ENCODE measurements at regions not wholly inside any gene's neighbourhood (a gene's known extent, or its start where the extent isn't known, plus 50 kb on each side); places are given as distances from the start of the nearest gene placed in this dataset.

DNA sequence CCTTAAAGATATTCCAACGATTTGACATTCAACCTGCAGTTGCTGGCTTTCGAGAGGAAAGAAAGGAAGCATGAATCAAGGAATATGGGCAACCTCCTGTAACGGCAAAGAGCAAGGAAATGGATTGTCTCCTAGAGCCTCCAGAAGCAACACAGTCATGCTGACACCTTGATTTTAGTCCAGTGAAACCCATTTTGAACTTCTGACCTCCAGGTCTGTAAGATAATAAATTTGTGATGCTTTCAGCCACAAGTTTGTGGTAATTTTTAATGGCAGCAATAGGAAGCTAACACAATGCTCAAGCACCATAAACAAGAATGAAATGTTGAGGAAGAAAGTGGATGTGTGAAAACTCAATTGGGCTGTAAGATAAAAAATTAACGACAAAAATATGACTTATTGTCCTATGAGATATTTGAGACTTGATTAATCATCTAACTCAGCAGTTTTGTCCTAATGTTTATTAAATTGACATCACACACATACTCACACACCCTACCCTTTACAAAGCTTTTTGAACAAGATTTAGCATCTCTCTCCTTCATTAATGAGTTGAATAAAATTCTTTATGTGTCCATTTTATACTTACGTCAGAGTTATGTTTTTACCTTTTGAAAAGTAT lies 857.2 kb upstream of the INTU start:
- no peak for DNase-seq (ENCODE audit: low spot score)

DNA sequence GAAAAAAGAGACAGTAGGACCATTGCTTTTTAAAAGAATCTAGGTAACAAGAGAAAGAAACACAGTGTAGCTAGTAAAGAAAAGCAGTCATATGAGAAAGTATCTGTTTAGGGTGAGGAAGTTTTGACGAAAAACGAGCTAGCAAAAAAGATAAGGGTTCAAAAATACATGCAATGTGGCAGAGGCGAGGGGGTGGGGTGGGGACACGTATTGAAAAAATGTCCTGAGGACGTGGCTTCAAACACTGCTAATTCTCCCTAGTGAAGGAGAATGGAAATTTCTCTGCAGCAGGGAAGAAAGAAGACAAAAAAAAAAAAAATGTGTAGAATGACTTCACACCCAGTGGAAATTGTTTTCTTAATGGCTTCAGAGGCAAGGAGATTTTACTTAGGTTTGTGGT lies 856.4 kb upstream of the INTU start:
- no peak for DNase-seq (ENCODE audit: low spot score)

DNA sequence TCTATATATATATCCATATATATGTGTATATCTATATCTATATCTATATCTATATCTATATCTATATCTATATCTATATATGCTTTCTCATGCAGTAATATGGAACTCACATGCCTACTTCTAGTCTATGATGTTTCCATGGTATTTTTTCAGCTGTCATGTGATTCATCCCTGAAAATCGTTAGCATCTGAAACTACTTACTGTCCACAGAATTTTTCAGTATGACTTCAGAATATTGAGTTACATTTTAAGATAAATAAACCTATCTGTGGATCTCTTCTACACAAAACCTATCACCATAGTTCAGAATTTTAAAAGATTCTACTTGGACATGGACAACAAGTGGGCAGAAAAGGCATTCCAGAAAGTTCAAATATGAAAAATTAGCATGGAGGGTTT lies 855.1 kb upstream of the INTU start:
- no peak for DNase-seq (ENCODE audit: low spot score)

DNA sequence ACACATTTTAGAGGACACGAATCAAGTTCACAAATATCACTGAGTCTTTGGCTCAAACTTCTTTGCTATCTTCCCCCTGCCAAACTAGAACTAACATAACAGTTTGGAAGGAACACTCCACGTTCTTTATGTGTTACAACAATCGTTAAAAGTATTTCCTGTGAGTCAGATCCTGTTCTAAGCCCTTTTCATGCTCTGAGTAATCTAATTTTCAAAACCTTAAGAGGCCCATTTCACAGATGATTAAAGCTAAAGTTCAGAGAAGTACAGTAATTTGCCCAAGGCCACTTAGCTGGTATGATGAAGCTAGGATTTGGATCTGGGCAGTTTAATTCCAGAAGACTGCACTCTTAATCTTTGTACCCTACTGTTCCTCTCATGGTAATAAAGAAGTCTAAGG lies 854.4 kb upstream of the INTU start:
- no peak for DNase-seq (ENCODE audit: low spot score)

DNA sequence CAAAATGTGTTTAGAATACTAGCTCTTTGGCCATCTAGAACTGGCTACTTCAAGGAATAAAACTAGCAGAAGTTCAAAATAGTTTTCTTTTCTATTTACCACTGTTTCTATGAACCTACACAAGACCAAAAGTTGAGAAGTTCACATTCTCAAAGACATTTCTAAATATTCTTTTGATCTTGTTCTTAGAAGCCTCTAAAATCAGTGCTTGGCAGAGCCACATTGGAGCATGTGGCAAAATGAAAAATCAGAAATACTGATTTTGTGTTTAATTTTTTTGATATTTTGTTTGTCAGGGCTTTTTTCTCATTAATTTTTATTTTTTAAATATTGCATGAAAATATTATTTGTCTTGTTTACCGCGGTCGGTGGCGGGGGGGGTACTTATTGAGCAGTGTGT lies 853.8 kb upstream of the INTU start:
- no peak for DNase-seq (ENCODE audit: low spot score)

DNA sequence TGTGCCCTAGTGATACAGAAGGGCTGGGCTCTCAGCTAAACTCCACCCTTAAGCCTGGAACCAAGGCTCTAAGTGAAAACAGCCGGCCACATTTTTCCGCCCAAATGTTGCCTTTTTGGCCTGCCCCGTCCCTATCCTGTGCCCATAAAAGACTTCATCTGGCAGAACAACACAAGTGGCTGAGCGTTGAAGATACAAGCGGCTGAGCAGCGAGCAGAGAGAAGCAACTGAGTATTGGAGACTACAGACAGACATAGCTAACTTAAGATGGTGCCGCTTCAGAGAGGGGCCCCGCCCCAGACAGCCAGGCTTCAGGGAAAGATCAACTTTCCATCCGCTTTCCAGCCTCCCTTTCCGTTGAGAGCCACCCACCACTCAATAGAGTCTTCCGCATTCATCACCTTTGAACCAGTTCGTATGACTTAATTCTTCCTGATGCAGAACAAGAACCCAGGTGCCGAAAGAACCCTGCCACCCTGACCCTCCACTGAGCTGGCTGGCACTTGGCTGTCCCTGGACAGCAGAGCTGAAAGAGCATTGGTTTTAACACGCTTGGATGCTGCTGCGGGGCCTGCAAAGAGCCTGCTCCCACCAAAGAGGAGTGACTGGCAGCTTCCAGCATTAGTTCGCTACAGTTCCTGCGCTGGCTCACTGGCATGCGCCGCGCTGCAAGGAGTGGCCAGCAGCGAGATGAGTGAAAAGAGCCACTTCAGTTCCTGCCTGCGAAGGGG lies 853.2 kb upstream of the INTU start:
- DNase-seq (ENCODE audit: low spot score) = no peak

DNA sequence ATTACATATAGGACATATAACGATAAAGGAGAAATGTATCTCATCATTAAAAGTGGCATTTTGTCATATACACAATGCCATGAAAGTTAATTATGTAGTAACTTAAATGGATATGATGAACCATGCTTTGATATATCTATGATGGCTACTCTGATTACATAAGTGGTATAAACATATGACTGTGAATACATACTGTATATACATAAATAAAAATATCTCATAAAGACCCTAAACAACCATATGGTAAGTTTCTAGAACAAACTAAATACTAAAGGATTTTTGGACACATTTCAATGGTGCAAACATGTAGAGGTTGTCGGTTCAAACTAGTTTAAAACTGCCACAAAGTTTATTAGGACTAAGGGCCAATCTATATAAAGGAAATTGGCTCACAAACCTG lies 849.6 kb upstream of the INTU start:
- no peak for DNase-seq (ENCODE audit: low spot score)

DNA sequence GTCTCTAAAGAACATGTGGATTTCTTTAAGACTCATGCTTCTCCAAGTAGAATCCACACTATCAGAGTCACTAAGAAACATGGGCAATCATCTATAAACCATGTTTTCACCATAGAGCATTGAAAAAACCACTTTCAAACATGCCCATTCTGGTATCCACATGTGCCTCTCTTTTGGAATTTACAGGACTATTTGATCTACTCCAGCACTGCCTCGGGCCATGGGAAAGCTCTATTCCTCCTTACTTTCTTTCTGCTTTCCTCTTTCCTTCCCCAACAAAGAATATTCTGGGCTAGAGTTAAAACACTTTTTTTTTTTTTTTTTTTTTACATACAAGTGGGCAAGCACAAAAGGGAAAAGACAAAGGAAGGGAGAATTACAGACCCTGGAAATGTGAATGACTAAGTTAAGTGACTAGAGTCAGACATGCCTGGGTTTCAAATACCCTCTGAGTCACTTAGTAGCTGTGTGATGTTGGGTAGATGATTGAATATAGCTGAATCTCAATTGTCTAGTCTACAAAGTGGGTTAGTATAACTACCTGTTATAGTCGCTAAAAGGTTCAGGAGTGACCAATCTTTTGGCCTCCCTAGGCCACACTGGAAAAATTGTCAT lies 847.7 kb upstream of the INTU start:
- DNase-seq (ENCODE audit: low spot score) = no peak

DNA sequence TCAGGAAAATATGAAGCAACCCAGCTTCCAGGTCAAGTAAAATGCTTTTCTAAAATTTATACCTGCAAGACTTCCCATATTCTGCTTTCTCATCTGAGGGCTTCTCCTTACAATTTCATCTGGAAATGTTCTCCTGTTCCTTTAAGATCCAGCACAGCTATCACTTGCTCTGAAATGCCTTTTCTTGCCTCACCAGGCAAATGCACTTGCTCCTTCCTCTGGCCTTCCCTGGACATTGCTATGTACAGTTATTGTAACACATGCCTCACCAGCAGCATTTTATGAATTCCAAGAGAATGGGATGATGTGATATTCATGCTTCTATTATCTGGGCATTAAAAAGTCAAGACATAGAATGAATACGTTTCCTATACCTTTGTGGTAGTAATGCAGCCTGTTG lies 842.1 kb upstream of the INTU start:
- DNase-seq (ENCODE audit: low spot score) = no peak

DNA sequence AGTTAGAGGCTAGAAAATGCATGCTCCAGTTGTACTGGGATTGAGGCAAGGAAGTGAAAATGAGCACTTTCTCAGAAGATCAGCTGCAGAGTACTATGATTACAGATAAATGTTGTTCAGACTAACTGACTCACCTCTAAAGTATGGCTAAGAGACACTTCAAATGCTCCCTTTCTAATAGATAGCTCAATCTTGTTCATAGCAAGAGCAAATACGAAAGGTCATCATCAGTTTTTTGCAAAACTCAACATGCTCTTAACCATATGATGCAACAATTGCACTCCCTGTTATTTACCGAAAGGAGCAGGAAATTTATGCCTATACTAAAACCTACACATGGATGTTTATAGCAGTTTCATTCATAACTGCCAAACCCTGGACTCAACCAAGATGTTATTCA lies 838.4 kb upstream of the INTU start:
- DNase-seq (ENCODE audit: low spot score) = no peak

DNA sequence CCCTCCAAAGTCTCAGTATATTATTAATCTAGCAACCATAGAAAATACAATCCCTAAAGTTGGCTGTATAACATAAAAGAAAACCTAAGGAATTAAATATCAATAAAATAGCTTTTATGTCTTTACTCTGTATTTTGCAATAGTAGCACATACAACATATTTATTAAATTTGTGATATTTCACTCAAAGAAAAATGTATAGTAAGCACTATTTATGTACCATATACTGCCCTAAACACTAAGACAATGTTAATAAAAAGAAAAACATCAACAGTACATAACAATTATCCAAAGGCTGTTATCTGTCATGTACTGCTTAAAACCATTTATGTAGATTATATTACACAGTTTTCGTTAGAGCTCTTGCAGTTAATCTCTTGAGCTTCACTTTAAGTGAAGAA lies 834.5 kb upstream of the INTU start:
- no peak for DNase-seq (ENCODE audit: low spot score)

DNA sequence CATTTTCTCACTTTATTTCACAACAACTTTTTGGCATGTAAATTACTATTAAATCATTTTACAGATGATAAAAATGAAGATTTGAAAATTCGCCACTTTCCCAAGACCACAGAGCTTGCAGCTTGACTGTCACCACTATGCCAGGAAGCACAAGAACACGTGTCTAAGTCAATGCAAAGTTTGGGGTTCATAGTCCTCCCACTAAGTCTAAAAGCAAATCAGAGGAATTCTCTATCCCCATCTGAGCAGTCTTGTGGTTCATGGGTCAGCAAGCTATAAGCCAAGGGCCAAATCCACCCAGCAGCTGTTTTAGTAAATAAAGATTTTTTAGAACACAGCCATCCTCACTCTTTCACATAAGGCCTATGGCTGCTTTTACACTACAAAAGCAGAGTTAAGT lies 833.3 kb upstream of the INTU start:
- no peak for DNase-seq (ENCODE audit: low spot score)

DNA sequence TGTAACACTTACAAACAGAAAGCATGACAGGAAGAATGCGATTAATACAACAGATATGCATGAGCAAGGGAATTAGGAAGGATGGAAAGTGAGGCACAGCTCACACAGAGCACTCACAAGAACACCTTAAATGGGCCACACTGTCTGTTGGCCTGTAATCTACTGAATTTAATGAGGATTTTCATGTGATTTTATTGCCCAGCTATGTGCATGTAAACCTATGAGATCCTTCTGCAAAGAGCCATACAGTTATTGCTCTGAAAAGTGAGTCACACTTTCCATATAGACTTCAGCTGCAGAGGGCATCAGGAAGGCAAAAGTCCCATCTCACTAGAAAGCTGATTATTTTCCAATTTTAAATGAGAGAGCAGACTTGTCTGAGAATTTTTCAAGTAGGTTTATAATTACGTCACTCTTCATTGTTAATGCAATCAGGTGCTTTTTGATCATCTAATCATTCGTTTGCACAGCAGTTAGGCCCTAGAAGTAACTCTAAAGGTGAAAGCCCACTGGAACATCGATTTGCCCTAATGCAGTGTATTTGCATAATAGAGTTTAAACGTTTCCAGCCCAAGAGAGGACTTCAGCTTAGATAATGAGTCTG lies 832.7 kb upstream of the INTU start:
- DNase-seq (ENCODE audit: low spot score) = no peak

DNA sequence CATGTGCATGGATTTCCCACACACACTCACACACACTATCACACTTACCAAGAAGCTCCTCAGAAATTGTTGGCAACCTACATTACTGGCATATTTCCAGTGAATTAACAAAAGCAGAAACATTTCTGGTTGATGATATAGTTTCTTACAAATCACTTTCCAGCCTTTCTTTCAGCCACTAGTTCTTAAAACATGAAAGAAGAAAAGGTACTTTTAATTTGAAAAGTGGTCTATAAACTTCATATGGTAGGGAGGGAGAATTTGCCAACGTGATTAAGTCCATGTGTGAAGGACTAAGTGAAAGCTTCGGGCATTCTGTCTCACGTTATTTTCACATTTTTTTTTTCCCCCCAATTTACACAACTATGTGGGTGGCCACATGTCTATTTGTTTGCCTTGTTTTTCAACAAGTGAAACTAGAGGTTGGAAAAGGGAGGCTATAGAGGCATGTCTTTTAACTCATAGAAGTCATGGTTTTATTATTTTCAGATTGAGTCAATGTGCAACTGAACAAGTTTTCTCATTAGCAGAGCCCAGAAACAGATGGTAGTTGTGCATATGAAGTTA lies 832.1 kb upstream of the INTU start:
- no peak for DNase-seq (ENCODE audit: low spot score)

DNA sequence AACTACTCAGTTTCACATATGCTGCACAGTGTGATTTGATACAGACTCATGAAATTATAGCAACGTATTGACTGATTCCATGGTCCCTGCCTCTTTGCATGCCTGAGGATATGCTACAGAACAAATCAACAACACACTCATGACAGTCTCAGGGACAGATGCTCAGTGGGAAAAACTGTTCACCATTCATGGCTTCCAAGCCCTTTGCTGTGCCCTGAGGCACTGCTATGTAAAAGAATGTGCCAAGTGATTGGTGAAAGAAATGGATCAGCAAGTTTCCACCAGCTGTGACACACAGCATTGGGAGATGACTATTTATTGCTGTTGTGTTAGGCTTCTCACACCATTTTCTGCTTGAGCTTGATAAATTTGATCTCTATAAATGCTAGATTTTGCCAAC lies 825.6 kb upstream of the INTU start:
- no peak for DNase-seq (ENCODE audit: low spot score)

DNA sequence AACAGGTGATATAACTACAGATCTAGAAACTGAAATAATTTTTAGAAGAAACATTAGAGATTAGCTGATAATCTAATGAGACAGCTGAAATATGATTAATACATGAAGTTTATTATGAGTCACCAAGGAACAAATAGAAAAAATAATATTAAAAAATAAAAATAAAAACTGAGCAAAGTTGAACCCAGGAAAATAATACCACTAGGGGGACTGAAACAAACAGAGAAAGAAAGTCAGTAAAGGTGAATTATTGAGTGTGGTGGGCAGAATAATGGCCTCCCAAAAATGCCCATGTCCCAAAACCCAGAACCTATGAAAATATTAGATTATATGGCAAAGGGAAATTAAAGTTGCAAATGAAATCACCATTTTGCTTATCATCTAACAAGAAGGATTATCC lies 820.7 kb upstream of the INTU start:
- DNase-seq (ENCODE audit: low spot score) = no peak

DNA sequence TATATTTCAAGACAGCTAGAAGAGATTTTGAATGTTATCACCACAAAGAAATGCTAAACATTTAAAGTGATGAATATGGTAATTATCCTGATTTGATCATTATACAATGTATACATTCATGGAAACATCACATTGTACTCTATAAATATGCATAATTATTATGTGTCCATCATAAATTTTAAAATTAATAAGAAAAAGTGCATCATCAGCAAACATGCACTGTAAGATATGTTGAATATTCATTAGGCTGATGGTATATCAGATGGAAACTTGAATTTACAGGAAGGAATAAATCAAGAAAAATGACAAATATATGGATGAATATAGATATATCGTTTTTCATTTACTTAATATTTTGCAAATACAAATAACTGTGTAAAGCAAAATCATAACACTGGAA lies 812.1 kb upstream of the INTU start:
- no peak for DNase-seq (ENCODE audit: low spot score)

DNA sequence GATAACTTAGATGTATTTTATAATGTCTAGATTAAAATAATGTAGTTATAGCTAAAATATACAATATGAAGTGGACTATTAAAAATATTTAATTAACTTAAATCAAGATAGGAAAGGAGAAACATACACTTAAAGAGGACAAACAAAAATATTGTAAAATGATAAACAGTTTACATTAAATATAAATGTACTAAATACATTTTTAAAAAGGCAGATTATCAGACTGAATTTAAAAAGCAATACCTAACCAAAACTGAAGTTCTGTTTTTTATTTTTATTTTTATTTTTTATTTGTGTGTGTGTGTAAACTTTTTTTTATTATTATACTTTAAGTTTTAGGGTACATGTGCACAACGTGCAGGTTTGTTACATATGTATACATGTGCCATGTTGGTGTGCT lies 811.6 kb upstream of the INTU start:
- DNase-seq (ENCODE audit: low spot score) = no peak

DNA sequence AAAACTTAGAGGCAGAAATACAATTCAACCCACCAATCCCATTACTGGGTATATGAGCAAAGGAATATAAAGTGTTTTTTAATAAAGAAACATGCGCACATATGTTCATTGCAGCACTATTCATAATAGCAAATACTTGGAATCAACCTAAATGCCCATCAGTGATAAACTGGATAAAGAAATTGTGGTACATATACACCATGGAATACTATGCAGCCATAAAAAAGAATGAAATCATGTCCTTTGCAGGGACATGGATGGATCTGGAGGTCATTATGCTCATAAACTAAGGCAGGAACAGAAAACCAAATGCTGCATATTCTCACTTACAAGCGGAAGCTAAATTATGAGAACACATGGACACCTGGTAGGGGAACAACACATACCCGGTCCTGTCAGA lies 807.7 kb upstream of the INTU start:
- no peak for DNase-seq (ENCODE audit: low spot score)

DNA sequence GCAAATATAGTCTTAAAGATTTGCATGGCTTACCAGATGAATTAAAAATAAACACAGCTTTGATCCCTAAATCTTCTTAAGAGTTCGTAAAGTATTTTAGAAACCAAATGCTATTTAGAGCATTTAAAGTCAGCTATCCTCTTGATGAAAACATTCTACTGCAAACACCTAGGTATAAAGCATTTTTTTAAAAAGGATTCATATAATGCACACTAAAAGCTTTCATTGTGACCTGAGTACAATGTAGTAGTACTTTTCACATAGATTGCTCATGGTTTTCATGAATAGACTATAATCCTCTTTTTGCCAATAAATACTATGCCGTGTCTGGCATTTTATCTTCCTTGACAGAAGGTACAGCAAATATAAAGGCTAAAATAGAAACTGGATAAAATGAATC lies 805.1 kb upstream of the INTU start:
- no peak for DNase-seq (ENCODE audit: low spot score)

DNA sequence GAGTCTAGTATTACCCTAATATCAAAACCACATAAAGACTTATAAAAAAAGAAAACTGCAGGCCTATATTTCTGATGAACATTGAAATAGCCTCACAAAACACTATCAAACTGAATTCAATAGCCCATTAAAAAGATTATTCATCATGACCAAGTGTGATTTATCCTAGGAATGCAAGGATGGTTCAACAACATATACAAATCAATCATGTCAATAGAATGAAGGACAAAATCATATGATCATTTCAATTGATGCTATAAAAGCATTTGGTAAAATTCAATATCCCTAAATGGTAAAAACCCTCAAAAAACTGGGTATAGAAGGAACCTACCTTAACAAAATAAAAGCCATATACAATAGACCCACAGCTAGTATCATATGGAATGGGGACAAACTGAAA lies 797.9 kb upstream of the INTU start:
- DNase-seq (ENCODE audit: low spot score) = no peak

DNA sequence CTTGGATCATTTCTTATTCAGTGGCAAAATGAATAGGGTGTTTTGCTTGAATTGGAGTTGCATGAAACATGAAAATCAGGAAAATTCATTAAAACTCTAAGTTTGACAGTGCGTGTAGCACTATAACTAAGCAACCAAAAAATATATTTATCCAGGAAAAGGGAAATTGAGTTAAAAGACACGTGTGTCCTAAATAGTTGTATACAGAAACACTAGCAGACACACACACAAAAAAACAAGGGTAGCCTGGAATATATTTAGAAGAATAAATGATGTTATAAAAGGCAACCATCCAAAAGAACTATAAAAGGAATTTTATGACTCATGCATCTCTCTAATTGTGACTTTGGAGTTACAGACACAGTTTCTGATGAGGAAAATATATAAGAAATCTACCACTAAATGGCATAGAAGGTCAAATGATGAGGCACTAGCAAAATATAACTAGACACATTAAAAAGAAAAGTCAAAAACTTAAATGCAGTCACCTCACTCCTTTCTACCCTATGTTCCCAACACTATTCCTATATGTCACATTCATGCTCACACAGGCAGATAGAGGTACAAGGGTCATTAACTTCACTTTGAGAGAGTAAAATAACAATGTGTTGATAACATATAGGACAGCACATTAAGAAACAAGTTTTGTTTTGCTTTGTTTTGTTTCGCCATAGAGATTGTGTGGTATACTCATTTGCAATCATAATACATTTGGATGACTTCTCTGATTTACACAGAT lies 793.6 kb upstream of the INTU start:
- no peak for DNase-seq (ENCODE audit: low spot score)
